AG04449 (cell line): ENCODE measurements at regions not wholly inside any gene's neighbourhood (a gene's known extent, or its start where the extent isn't known, plus 50 kb on each side); places are given as distances from the start of the nearest gene placed in this dataset.

Experiments used
- CTCF ChIA-PET: fragments of 350-600 bp; formaldehyde crosslinking; extraction: SDS; loops from one replicate; lab custom pipeline; 2021; ENCODE audit warnings: antibody characterized with exemption; lab: Yijun Ruan, JAX
- POLR2A ChIA-PET: fragments of 400-600, 350-600 bp; formaldehyde crosslinking; extraction: SDS; loops from one replicate; lab custom pipeline; 2020; ENCODE audit warnings: antibody characterized with exemption, inconsistent platforms; lab: Yijun Ruan, JAX
- DNase-seq: peaks from one replicate; pipeline ENCODE4 v3.0.0-alpha.2; 2010; ENCODE audit warnings: low read depth, low spot score
- H3K4me3 ChIP-seq: 2 replicates; pipeline ENCODE4 v1.5.1; 2011; ENCODE audit warnings: low read depth, mild to moderate bottlenecking, control low read depth, low read length
- CTCF ChIP-seq: IDR thresholded peaks from one replicate; pipeline ENCODE4 v1.5.1; 2011; ENCODE audit warnings: mild to moderate bottlenecking, moderate library complexity, low read length, control low read depth, inconsistent platforms; ENCODE audit not compliant: insufficient read depth; ENCODE audit errors: missing control alignments

GRCh38 chr12:43638806-43639205 lies 86.8 kb upstream of the ADAMTS20 start:
- POLR2A ChIA-PET = no interaction called here
- no peak for DNase-seq
- CTCF ChIA-PET = no interaction called here
- no peak for TF ChIP-seq CTCF
- no peak overlapping the region for H3K4me3 ChIP-seq

- no peak for TF ChIP-seq CTCF
- ChIA-PET POLR2A (no interaction called here), CTCF (no interaction called here)
- no peak overlapping the region for H3K4me3 ChIP-seq
- DNase-seq = no peak
Observed at GRCh38 chr12:43636725-43637463, 84.9 kb upstream of the ADAMTS20 start.

GRCh38 chr12:43621262-43621661 lies 69.3 kb upstream of the ADAMTS20 start:
- no peak for TF ChIP-seq CTCF
- DNase-seq = no peak
- CTCF ChIA-PET = no interaction called here
- H3K4me3 ChIP-seq = no peak overlapping the region
- POLR2A ChIA-PET = no interaction called here

GRCh38 chr12:43602738-43603137 lies 50.7 kb upstream of the ADAMTS20 start:
- no peak overlapping the region for H3K4me3 ChIP-seq
- ChIA-PET POLR2A (no interaction called here), CTCF (no interaction called here)
- DNase-seq = no peak
- no peak for TF ChIP-seq CTCF
